Stimulated activated CD8-positive, alpha-beta memory T cell treated with anti-CD3 and anti-CD28 coated beads, Interleukin-12 subunit alpha, Interleukin-12 subunit beta, amount 100 ng/mL, for 1 hour (primary cell): ENCODE measurements at regions not wholly inside any gene's neighbourhood (a gene's known extent, or its start where the extent isn't known, plus 50 kb on each side); places are given as distances from the start of the nearest gene placed in this dataset.

Experiments used
- DNase-seq: peaks from one replicate; pipeline ENCODE4 v3.0.0-alpha.2; 2020; ENCODE audit warnings: low read depth

- no peak for DNase-seq
These were observed 369.5 kb upstream of the LRATD1 start for GRCh38 chr2:14263053-14263452.

DNA sequence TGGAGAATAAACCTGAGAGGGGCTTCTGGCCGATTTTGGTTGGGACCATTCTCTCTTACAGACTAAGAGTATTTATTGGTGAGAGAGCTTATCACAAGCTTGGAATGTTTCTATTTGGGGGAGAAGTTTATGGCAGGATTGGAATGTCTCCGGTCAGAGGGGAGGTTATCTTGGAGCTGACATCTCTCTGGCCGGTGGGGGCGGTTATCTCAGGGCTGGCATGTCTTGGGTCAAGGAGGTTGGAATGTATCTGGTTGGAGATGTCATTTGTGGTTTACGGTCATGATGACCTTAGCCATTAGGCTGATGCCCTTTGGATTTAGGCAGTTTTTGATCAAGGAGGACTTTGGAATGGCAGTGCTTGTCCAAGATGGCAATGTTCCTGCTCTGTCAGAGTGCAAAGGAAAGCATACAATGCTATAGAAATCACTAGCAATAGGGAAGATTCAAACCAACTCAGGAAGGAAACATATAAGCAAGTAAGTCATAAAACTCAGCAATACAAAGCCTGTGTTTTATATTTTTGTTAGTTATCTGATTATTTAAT lies 362.4 kb upstream of the LRATD1 start:
- DNase-seq, result no peak

DNA sequence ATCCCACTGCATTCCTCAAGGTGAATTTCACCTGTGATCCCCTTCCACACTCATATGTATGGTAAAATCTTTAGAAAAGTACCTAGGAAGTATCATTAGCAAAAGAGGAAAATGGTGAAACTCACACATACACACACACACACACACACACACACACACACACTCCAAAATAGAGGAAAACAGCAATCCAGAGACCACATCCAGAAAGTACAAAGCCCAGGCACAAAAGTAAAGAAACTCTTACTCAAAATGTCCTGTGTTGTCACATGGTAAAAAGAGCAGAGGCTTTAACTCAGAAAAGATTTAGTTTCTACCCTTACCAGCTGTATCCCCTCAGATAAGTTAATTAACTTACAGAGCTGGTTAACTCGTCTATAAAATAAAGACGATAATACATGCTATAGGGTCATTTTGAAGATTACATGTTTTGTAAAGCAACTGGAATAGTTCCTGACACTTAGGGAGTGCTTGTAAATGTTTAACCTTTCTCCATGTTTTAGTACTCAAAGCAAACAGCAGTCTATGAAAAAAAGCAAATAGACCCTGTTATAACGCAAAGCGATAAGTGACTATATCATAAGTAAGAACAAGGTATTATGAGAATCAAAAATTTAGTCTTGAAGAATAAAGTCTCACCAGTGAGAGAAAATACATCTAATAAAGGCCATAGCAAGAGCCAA lies 360.0 kb upstream of the LRATD1 start:
- DNase-seq, result no peak

GRCh38 chr2:14273650-14274049 lies 358.9 kb upstream of the LRATD1 start:
- DNase-seq, result no peak

- no peak for DNase-seq
These were observed 348.3 kb upstream of the LRATD1 start for GRCh38 chr2:14284244-14284643.

- no peak for DNase-seq
These were observed 346.7 kb upstream of the LRATD1 start for GRCh38 chr2:14285812-14286211.

DNA sequence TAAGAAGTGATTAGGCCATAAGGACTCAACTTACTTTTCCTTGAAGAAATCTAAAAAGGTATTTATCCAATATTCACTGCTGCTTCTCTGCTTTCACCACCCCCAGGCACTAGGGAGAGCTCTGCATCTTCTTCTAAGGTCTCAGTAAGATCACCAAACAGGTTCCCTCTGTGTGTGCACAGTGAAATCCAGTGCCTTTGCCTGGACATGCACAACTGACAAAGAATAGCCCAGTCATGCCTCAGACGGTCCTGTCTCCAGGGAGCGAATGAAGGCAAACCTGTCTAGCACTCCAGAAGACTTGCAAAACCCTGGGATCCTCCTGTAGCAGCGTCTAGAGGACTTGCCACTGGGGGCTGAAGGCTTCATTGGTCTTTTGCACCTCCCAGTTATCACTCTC lies 344.5 kb upstream of the LRATD1 start:
- no peak for DNase-seq

- DNase-seq, result no peak
These were observed 339.6 kb upstream of the LRATD1 start for GRCh38 chr2:14292964-14293363.

DNA sequence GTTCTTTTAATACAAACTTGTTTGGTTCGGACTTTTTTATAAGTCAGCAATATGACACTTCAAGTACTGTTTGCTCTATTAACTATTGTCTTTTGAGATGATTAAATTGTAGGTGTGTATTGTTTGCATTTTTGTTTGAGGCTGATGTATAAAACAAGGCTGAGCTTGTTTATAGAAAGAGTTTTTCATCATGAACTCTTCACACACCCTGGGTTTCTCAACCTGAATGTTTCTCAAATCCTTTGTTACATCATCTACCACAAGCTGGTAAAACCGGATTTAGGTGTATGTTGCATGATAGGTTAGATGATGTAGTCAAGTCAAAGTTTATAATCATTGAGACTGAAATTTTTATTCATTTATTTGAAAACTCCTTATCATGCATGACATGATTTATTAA lies 335.2 kb upstream of the LRATD1 start:
- DNase-seq, result no peak

- DNase-seq, result no peak
These were observed 334.6 kb upstream of the LRATD1 start for GRCh38 chr2:14297906-14298305.

DNA sequence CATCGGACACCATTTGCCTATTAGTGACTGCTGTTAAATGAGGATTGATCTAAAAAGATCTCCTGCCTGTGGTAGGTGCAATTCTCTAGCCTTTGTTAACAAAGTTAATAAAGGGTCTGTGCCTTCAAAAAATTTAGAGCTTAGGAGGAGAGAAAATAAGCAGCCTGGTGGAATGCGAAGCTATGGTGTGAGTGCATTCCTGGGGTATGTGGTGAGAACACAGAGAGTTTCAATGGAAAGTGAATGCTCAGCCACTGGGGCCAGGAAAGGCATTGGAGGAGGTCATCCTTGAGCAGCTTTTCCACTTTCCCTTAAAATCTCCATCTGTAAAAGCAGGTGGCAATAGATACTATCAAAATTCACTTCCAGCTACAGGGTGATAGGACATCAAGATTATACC lies 331.2 kb upstream of the LRATD1 start:
- no peak for DNase-seq

- DNase-seq, result no peak
These were observed 329.0 kb upstream of the LRATD1 start for GRCh38 chr2:14303366-14304115.

DNA sequence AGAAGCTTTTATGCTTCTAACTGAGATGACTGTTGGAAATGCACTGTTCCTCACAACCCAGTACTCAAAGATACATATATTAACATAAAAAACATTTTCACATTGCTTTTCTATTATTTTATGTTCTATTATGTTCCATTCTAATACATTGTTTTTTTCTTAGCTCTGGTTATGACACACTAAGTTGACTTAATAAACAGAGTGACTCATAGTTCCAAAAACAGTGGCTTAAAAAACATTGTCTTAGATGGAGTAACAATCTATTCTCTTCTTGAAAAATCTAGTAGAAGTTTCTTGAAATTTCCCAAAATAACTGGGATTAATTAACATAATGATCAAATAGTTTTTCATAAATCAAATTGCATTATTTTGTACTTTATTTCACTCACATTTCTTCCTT lies 328.2 kb upstream of the LRATD1 start:
- DNase-seq, result no peak

- DNase-seq, result no peak
These were observed 326.2 kb upstream of the LRATD1 start for GRCh38 chr2:14306268-14306861.

GRCh38 chr2:14313341-14313740 lies 319.2 kb upstream of the LRATD1 start:
- DNase-seq, result no peak

DNA sequence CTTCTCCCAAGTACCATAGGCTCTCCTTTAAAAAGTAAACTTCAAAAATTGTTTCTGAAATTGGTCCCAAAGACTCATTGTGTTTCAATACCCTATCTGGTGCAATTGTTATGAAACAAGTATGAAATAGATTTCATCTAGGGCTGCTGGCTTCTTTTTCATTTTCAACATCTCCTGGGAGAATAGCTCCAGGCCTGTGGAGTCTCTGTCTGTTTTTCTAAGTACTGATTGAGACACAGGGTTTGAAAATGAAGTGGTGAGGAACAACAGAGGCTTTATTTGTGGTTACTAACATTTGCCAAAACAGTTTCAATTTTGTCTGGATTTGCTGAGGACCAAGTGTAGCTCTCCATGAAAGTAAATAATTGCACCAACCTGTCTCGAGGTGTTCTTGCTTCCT lies 315.9 kb upstream of the LRATD1 start:
- no peak for DNase-seq

DNA sequence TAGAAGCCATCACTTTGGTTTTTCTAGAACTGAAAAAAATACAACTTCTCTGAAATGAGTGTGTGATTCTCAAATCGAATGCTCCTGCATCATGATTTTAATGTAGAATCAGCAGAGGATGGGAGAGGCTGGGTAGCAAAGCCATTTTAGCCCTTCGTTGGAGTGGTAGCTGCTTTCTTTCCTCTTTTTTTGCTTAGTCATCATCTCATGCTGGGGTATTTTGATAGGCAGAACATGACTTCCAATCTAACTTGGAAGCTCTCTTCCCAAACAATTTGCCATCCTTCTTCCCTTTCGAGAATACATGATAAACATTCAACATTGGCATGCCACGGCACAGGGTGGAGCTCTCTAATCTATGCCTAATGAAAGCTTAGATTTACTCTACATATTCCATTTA lies 311.2 kb upstream of the LRATD1 start:
- no peak for DNase-seq

GRCh38 chr2:14322306-14322705 lies 310.2 kb upstream of the LRATD1 start:
- DNase-seq, result no peak

GRCh38 chr2:14324308-14324707 lies 308.2 kb upstream of the LRATD1 start:
- DNase-seq, result no peak

- no peak for DNase-seq
These were observed 301.6 kb upstream of the LRATD1 start for GRCh38 chr2:14330884-14331283.

DNA sequence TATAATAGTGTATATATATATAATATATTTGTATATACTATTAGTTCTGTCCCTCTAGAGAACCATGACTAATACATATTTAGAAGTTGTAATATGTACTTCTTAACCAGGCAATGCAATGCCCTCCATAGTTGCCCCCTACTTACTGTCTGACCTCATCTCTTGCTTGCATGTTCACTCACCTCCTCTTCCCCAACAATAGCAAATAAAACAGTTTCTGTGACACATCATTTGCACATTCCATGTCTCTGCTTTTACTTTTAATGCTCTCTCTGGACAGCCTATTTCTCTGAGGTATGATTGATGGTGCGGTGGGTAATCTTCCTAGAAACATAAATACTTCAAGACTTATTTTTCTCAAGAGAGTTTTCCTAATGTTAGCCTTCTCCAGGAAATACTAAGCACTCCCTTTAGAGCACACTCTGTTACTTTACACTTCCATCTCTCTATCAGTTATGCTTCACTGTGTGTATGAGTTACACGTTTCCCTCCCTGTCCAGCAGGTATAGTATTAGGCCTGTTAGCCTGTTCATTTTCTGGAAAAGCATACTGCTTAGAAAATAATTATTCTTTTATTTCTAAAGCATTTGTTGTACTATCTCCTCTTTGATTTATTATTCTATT lies 295.6 kb upstream of the LRATD1 start:
- no peak for DNase-seq

GRCh38 chr2:14340703-14341102 lies 291.8 kb upstream of the LRATD1 start:
- no peak for DNase-seq

DNA sequence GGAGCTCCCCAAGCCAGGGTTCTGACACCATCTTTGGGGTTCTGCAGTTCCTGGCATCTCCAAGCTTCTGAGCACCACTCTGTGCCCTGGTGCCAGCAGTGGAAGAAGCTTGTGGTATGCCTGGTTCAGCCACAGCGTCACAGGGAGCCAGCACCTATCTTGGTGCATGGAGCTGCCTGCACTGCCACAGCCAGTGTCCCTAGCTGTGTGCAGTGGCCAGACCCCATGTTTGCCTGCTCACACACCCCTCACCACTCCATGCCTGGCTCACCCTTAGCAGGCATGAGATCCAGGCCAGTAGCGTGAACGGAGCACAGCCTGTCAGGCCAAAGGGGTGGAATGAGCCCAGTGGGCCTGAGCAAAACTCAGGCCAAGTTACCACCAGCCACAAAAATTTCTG lies 290.2 kb upstream of the LRATD1 start:
- no peak for DNase-seq
